ENCODE measurements at regions not wholly inside any gene's neighbourhood (a gene's known extent, or its start where the extent isn't known, plus 50 kb on each side); places are given as distances from the start of the nearest gene placed in this dataset.

GRCh38 chr7:22962775-22963350, 51.1 kb downstream of the HYCC1 start:
- DNase-seq: no peak

GRCh38 chr7:22958742-22959141, 55.2 kb downstream of the HYCC1 start:
- DNase-seq: no peak

- no peak for DNase-seq
Observed at GRCh38 chr7:22954251-22954650, 59.7 kb downstream of the HYCC1 start.

- no peak for DNase-seq
Observed at GRCh38 chr7:22952306-22953015, 61.5 kb downstream of the HYCC1 start.

GRCh38 chr7:22949944-22950343, 64.0 kb downstream of the HYCC1 start:
- DNase-seq: no peak

GRCh38 chr7:22949221-22949620, 64.7 kb downstream of the HYCC1 start:
- DNase-seq: no peak

GRCh38 chr7:22948770-22949169, 65.2 kb downstream of the HYCC1 start:
- DNase-seq: no peak

GRCh38 chr7:22945584-22945983, 68.3 kb downstream of the HYCC1 start:
- no peak for DNase-seq

- DNase-seq: no peak
Observed at GRCh38 chr7:22944510-22944909, 69.4 kb downstream of the HYCC1 start.

GRCh38 chr7:22944022-22944421, 69.9 kb downstream of the HYCC1 start:
- no peak for DNase-seq

- no peak for DNase-seq
Observed at GRCh38 chr7:22942191-22942590, 71.7 kb downstream of the HYCC1 start.

GRCh38 chr7:22939842-22940241, 74.1 kb downstream of the HYCC1 start:
- DNase-seq: no peak

GRCh38 chr7:22937946-22938345, 76.0 kb downstream of the HYCC1 start:
- DNase-seq: no peak

- no peak for DNase-seq
Observed at GRCh38 chr7:22936246-22936645, 77.7 kb downstream of the HYCC1 start.

GRCh38 chr7:22935269-22935668, 78.7 kb downstream of the HYCC1 start:
- no peak for DNase-seq

- DNase-seq: no peak
Observed at GRCh38 chr7:22934473-22935065, 79.4 kb downstream of the HYCC1 start.

GRCh38 chr7:22934023-22934422, 79.9 kb downstream of the HYCC1 start:
- DNase-seq: no peak

GRCh38 chr7:22932896-22933295, 81.0 kb downstream of the HYCC1 start:
- DNase-seq: no peak

GRCh38 chr7:22931011-22931410, 82.9 kb downstream of the HYCC1 start:
- DNase-seq: no peak

- DNase-seq: no peak
Observed at GRCh38 chr7:22922307-22922706, 91.6 kb downstream of the HYCC1 start.

- DNase-seq: no peak
Observed at GRCh38 chr7:22921386-22922086, 92.4 kb downstream of the HYCC1 start.

GRCh38 chr7:22920672-22921071, 93.3 kb downstream of the HYCC1 start:
- no peak for DNase-seq

- DNase-seq: no peak
Observed at GRCh38 chr7:22913158-22913557, 90.5 kb upstream of the TOMM7 start.

GRCh38 chr7:22911889-22912288, 89.2 kb upstream of the TOMM7 start:
- DNase-seq: no peak

All from retina (tissue), 1 donor.